CD14-positive monocyte (primary cell): ENCODE measurements at regions not wholly inside any gene's neighbourhood (a gene's known extent, or its start where the extent isn't known, plus 50 kb on each side); places are given as distances from the start of the nearest gene placed in this dataset.

Source experiments
- DNase-seq, 3 donors: peaks; one replicate each; pipeline ENCODE4 v3.0.0-alpha.2; 2011 to 2022
- H2AFZ ChIP-seq: 2 replicates; pipeline ENCODE4 v1.6.0; 2012; ENCODE audit warnings: mild to moderate bottlenecking, low read depth, low read length, inconsistent platforms; ENCODE audit not compliant: insufficient read depth, poor library complexity, severe bottlenecking
- H3K27ac ChIP-seq, 2 donors: 1 replicate in 1 of 2; 2 replicates in 1 of 2; pipeline ENCODE4 v1.5.1; 2012 to 2013; ENCODE audit warnings: low read length in 2 of 2, control low read depth in 1 of 2, inconsistent platforms in 1 of 2, low read depth in 1 of 2, mild to moderate bottlenecking in 1 of 2
- H3K27me3 ChIP-seq, 2 donors: one replicate each; pipeline versions ENCODE4 v1.6.0 to v1.6.1; 2011 to 2013; ENCODE audit warnings: low read length in 2 of 2; ENCODE audit not compliant: control insufficient read depth in 2 of 2, insufficient read depth in 2 of 2
- H3K36me3 ChIP-seq, 2 donors: replicated peaks in 1 of 2; 1 replicate in 1 of 2; 2 replicates in 1 of 2; pipeline versions ENCODE4 v1.5.1 to v1.6.1; 2012 to 2013; ENCODE audit warnings: low read length in 2 of 2, control low read depth in 1 of 2, inconsistent platforms in 1 of 2, mild to moderate bottlenecking in 1 of 2; ENCODE audit not compliant: insufficient read depth in 2 of 2, control insufficient read depth in 1 of 2
- H3K4me1 ChIP-seq, 2 donors: 1 replicate in 1 of 2; 2 replicates in 1 of 2; pipeline versions ENCODE4 v1.5.1 to v1.6.1; 2012 to 2013; ENCODE audit warnings: low read length in 2 of 2, control low read depth in 1 of 2, inconsistent platforms in 1 of 2, mild to moderate bottlenecking in 1 of 2, moderate library complexity in 1 of 2; ENCODE audit not compliant: insufficient read depth in 2 of 2, control insufficient read depth in 1 of 2
- H3K4me2 ChIP-seq: replicated peaks from 2 replicates; pipeline ENCODE3; 2012; ENCODE audit warnings: low read length, moderate library complexity, mild to moderate bottlenecking; ENCODE audit not compliant: poor library complexity, severe bottlenecking; ENCODE audit errors: extremely low read depth
- H3K4me3 ChIP-seq, 3 experiments: fragments of 200-600 bp in 1 of 3; sonication (generic) in 1 of 3; replicated peaks in 1 of 3; 1 replicate in 2 of 3; 2 replicates in 1 of 3; pipeline ENCODE4 v1.5.1; 2011 to 2013; ENCODE audit warnings: low read length in 3 of 3, mild to moderate bottlenecking in 3 of 3, control low read depth in 2 of 3, low read depth in 2 of 3, inconsistent platforms in 1 of 3, moderate library complexity in 1 of 3
- H3K79me2 ChIP-seq: 2 replicates; pipeline ENCODE4 v1.6.0; 2012; ENCODE audit warnings: mild to moderate bottlenecking, control low read depth, inconsistent platforms, low read length, moderate library complexity; ENCODE audit not compliant: insufficient read depth
- H3K9ac ChIP-seq: 2 replicates; pipeline ENCODE4 v1.6.0; 2017; ENCODE audit warnings: low read length, mild to moderate bottlenecking; ENCODE audit not compliant: insufficient read depth, poor library complexity, severe bottlenecking
- H3K9me3 ChIP-seq, 2 donors: replicated peaks in 1 of 2; 1 replicate in 1 of 2; 2 replicates in 1 of 2; pipeline versions ENCODE4 v1.5.1 to v1.6.1; 2012 to 2013; ENCODE audit warnings: low read length in 2 of 2, control low read depth in 1 of 2; ENCODE audit not compliant: control insufficient read depth in 1 of 2, insufficient read depth in 1 of 2
- H4K20me1 ChIP-seq: 2 replicates; pipeline ENCODE4 v1.6.0; 2012; ENCODE audit warnings: mild to moderate bottlenecking, low read length, control low read depth, moderate library complexity; ENCODE audit not compliant: insufficient read depth
- H3K27ac Mint-ChIP-seq, 7 donors: one replicate each; pipeline ENCODE4 v1.8.0; 2020; ENCODE audit warnings: mild to moderate bottlenecking in 7 of 7, mixed read lengths in 7 of 7, moderate library complexity in 6 of 7, inconsistent platforms in 2 of 7
- H3K27me3 Mint-ChIP-seq, 3 donors: one replicate each; pipeline ENCODE4 v1.8.0; 2021 to 2022; ENCODE audit warnings: low read depth in 3 of 3, mild to moderate bottlenecking in 3 of 3, mixed read lengths in 3 of 3, moderate library complexity in 3 of 3, inconsistent platforms in 1 of 3
- H3K36me3 Mint-ChIP-seq, 2 donors: one replicate each; pipeline ENCODE4 v1.8.0; 2020; ENCODE audit warnings: mixed read lengths in 2 of 2, inconsistent platforms in 1 of 2, mild to moderate bottlenecking in 1 of 2
- H3K4me1 Mint-ChIP-seq: one replicate; pipeline ENCODE4 v1.8.0; 2020; ENCODE audit warnings: mild to moderate bottlenecking, mixed read lengths
- H3K4me3 Mint-ChIP-seq, 2 donors: one replicate each; pipeline ENCODE4 v1.8.0; 2020; ENCODE audit warnings: mild to moderate bottlenecking in 2 of 2, mixed read lengths in 2 of 2, moderate library complexity in 1 of 2
- H3K9me3 Mint-ChIP-seq, 7 donors: one replicate each; pipeline ENCODE4 v1.8.0; 2020 to 2022; ENCODE audit warnings: mixed read lengths in 7 of 7, mild to moderate bottlenecking in 6 of 7, moderate library complexity in 6 of 7, inconsistent platforms in 2 of 7
- CTCF ChIP-seq: fragments of 200-600 bp; IDR thresholded peaks from one replicate; pipeline ENCODE4 v1.8.0; 2022; ENCODE audit warnings: antibody characterized with exemption, mild to moderate bottlenecking
- WGBS: methylation state at CpG from one replicate; pipeline ENCODE4 v1.1.5; 2013; ENCODE audit warnings: missing lambda C conversion rate; ENCODE audit not compliant: insufficient coverage; 5-methylcytosine and 5-hydroxymethylcytosine counted together
- intact Hi-C, 2 donors: fragments of 100-400 bp; cut with micrococcal nuclease; formaldehyde crosslinking; loops; one replicate each; pipeline versions ENCODE4 v1.15.0 to v1.15.1; 2023

- Mint-ChIP-seq H3K4me1 (no peaks in the 10 kb centered on the region), H3K36me3 (no peaks in the 10 kb centered on the region), H3K9me3 (peaks cover 0 to 6% (median 1%) of the 10 kb centered on the region in 7 donors), H3K27ac (no peak overlapping the region), H3K27me3 (no peaks in the 10 kb centered on the region), H3K4me3 (no peak overlapping the region)
- Histone ChIP-seq H3K9ac (no peak overlapping the region), H3K36me3 (no peaks in the 10 kb centered on the region), H2AFZ (no peak overlapping the region), H3K4me1 (no peaks in the 10 kb centered on the region), H3K9me3 (peaks cover 3 to 13% of the 10 kb centered on the region in 2 donors), H3K4me2 (no peak overlapping the region), H3K27ac (no peak overlapping the region), H3K4me3 (no peak overlapping the region), H3K79me2 (no peaks in the 10 kb centered on the region), H4K20me1 (no peaks in the 10 kb centered on the region), H3K27me3 (no peaks in the 10 kb centered on the region)
- no peak for TF ChIP-seq CTCF
- no peak for DNase-seq
- WGBS = 33% methylated on average over 2 of the region's 3 CpGs
- intact Hi-C loops = no loop called here
These were observed 587.4 kb downstream of the GALC start for GRCh38 chr14:87405563-87405962.

DNA sequence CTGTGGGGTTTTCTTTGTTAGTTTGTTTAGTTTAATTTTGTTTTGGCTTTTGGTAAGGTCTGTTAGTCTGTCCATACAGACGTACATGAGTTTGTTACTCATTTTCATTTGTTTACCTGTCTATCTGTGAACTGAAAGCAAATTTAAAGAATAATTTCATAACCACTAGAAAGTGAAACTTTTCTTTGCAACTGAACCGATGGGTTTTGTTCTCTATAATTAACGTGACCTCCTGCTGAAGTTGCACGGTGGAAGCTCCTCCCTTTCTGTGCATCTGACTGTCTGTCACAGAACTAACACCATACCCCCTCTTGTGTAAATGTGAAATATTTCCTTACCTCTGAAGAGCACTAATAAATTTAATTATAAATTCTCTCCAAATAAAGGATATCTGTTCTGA, 595.5 kb downstream of the GALC start:
- no peaks in the 10 kb centered on the region for H3K36me3 ChIP-seq
- Mint-ChIP-seq H3K27ac (no peak overlapping the region), H3K4me1 (no peaks in the 10 kb centered on the region), H3K4me3 (no peak overlapping the region), H3K9me3 (peaks cover 0 to 7% (median 2%) of the 10 kb centered on the region in 7 donors), H3K36me3 (no peaks in the 10 kb centered on the region), H3K27me3 (no peaks in the 10 kb centered on the region)
- H3K79me2 ChIP-seq = no peaks in the 10 kb centered on the region
- no peaks in the 10 kb centered on the region for H3K27me3 ChIP-seq
- H3K4me2 ChIP-seq = no peak overlapping the region
- no peak overlapping the region for H3K4me3 ChIP-seq
- no peak for DNase-seq
- H3K27ac ChIP-seq = no peak overlapping the region
- peaks cover 0 to 4% of the 10 kb centered on the region in 2 donors for H3K9me3 ChIP-seq
- no CpG with 5 or more reads among the region's 4 CpGs for WGBS
- H3K4me1 ChIP-seq = no peaks in the 10 kb centered on the region
- TF ChIP-seq CTCF = no peak
- no peak overlapping the region for H3K9ac ChIP-seq
- H2AFZ ChIP-seq = no peak overlapping the region
- no peaks in the 10 kb centered on the region for H4K20me1 ChIP-seq
- intact Hi-C loops = no loop called here
